HepG2 (cell line): ENCODE measurements at regions not wholly inside any gene's neighbourhood (a gene's known extent, or its start where the extent isn't known, plus 50 kb on each side); places are given as distances from the start of the nearest gene placed in this dataset.

ENCODE experiments used
- ATAC-seq: fragments of 200-7000 bp; cut with Tn5 transposase; 3 replicates; pipeline ENCODE4 v1.9.1; 2020; ENCODE audit warnings: mild to moderate bottlenecking, moderate library complexity
- BruUV-seq: library from RNA; stranded (reverse); fragments of 400-500 nt; replicated peaks from 2 replicates; lab custom pipeline; 2021; lab: Mats Ljungman, UMichigan
- CTCF ChIA-PET: fragments of 300-600 bp; formaldehyde crosslinking; extraction: SDS; loops from one replicate; lab custom pipeline; 2021; ENCODE audit warnings: low total read pairs, inconsistent platforms, low intra/inter-chr PET ratio; lab: Yijun Ruan, JAX
- POLR2A ChIA-PET: fragments of 350-600 bp; sonication (Branson Sonifier 250); formaldehyde crosslinking; loops from one replicate; lab custom pipeline; 2020; ENCODE audit warnings: antibody characterized with exemption, inconsistent platforms; lab: Yijun Ruan, JAX
- DNase-seq: peaks from one replicate; pipeline ENCODE4 v3.0.0-alpha.2; 2015; ENCODE audit warnings: low spot score
- FAIRE-seq: peaks from 3 replicates; lab custom pipeline; 2011; peaks lifted over from hg19 to GRCh38; lab: Jason Lieb, UNC
- H2AFZ ChIP-seq: one replicate; pipeline ENCODE4 v1.6.1; 2011; ENCODE audit warnings: low read length, inconsistent platforms
- H3K27ac ChIP-seq: fragments of 300-600 bp; 3 replicates; pipeline ENCODE4 v1.8.0; 2011; ENCODE audit warnings: mixed run types, mild to moderate bottlenecking, mixed read lengths, low read length, inconsistent platforms; ENCODE audit not compliant: insufficient read depth; ENCODE audit errors: extremely low read length
- H3K27me3 ChIP-seq, 2 experiments: fragments of 200-600 bp in 1 of 2; 2 replicates in 1 of 2; 3 replicates in 1 of 2; pipeline versions ENCODE4 v1.6.0 to v1.8.0; 2011; ENCODE audit warnings: low read length in 2 of 2, mild to moderate bottlenecking in 2 of 2, moderate library complexity in 2 of 2, inconsistent platforms in 1 of 2; ENCODE audit not compliant: insufficient read depth in 2 of 2, control insufficient read depth in 1 of 2
- H3K36me3 ChIP-seq, 2 experiments: fragments of 200-600 bp in 1 of 2; replicated peaks in 1 of 2; 2 replicates in 1 of 2; 3 replicates in 1 of 2; pipeline versions ENCODE4 v1.5.1 to v1.8.0; 2011; ENCODE audit warnings: low read length in 2 of 2, inconsistent platforms in 1 of 2; ENCODE audit not compliant: insufficient read depth in 2 of 2, control insufficient read depth in 1 of 2
- H3K4me1 ChIP-seq: 2 replicates; pipeline ENCODE4 v1.5.1; 2012; ENCODE audit warnings: low read length, inconsistent platforms; ENCODE audit not compliant: insufficient read depth
- H3K4me2 ChIP-seq: 2 replicates; pipeline ENCODE4 v1.6.0; 2011; ENCODE audit warnings: low read depth, low read length, inconsistent platforms
- H3K4me3 ChIP-seq, 3 experiments: fragments of 200-600 bp in 1 of 3; sonication (generic), shearing (Covaris generic) in 1 of 3; replicated peaks in 1 of 3; 2 replicates each; pipeline ENCODE4 v1.5.1; 2011 to 2016; ENCODE audit warnings: low read length in 3 of 3, inconsistent platforms in 2 of 3, low read depth in 2 of 3, mild to moderate bottlenecking in 2 of 3, control low read depth in 1 of 3, mixed read lengths in 1 of 3; ENCODE audit not compliant: insufficient read depth in 1 of 3
- H3K79me2 ChIP-seq: one replicate; pipeline ENCODE4 v1.6.1; 2011; ENCODE audit warnings: low read length, inconsistent platforms; ENCODE audit not compliant: insufficient read depth
- H3K9ac ChIP-seq: 2 replicates; pipeline ENCODE4 v1.6.0; 2011; ENCODE audit warnings: mild to moderate bottlenecking, low read depth, low read length, inconsistent platforms; ENCODE audit not compliant: insufficient read depth
- H3K9me3 ChIP-seq: 2 replicates; pipeline ENCODE4 v1.5.1; 2012; ENCODE audit warnings: mild to moderate bottlenecking, low read length
- H4K20me1 ChIP-seq: 2 replicates; pipeline ENCODE4 v1.6.0; 2011; ENCODE audit warnings: inconsistent platforms, mild to moderate bottlenecking, low read length, moderate library complexity; ENCODE audit not compliant: insufficient read depth
- GABPA ChIP-seq, 2 experiments: IDR thresholded peaks; 2 replicates each; pipeline ENCODE4 v1.6.1; 2011 to 2016; ENCODE audit warnings: low read depth in 2 of 2, low read length in 1 of 2, missing biosample characterization in 1 of 2, missing genetic modification characterization in 1 of 2
- MATR3 ChIP-seq: sonication (generic); formaldehyde crosslinking; IDR thresholded peaks from 2 replicates; pipeline ENCODE4 v1.4.0; 2020; ENCODE audit warnings: missing genetic modification reagents
- PTBP1 ChIP-seq: fragments of 200-400 bp; formaldehyde crosslinking; IDR thresholded peaks from 2 replicates; pipeline ENCODE4 v1.6.1; 2018; ENCODE audit warnings: low read length, low read depth; ENCODE audit not compliant: poor library complexity, severe bottlenecking
- RCOR2 ChIP-seq: IDR thresholded peaks from 2 replicates; pipeline ENCODE4 v1.6.1; 2016; ENCODE audit warnings: missing biosample characterization, missing genetic modification reagents
- ZBTB4 ChIP-seq: sonication (generic); formaldehyde crosslinking; IDR thresholded peaks from 2 replicates; pipeline ENCODE4 v1.4.0; 2020; ENCODE audit warnings: missing genetic modification reagents, mild to moderate bottlenecking, borderline replicate concordance
- in situ Hi-C: cut with HindIII; loops from 2 replicates; pipeline ENCODE4 v1.10.0; 2017; ENCODE audit warnings: low pct_unique_long_range_greater_than_20kb; ENCODE audit not compliant: extremely low pct_ligation_motif_present
- intact Hi-C: fragments of 100-400 bp; cut with micrococcal nuclease; formaldehyde crosslinking; loops from one replicate; pipeline ENCODE4 v1.10.0; 2022; ENCODE audit not compliant: unreplicated experiment
- TF ChIP-seq, protein P1 (sequence below): sonication (generic); formaldehyde crosslinking; IDR thresholded peaks from 2 replicates; pipeline ENCODE4 v1.8.1; 2023; ENCODE audit warnings: mild to moderate bottlenecking, inconsistent platforms, moderate library complexity, missing genetic modification reagents, borderline replicate concordance
- TF ChIP-seq, protein P2 (sequence below): sonication (generic); formaldehyde crosslinking; IDR thresholded peaks from 2 replicates; pipeline ENCODE4 v1.8.1; 2023; ENCODE audit warnings: missing genetic modification reagents, mild to moderate bottlenecking, borderline replicate concordance
- TF ChIP-seq, protein P3 (sequence below): sonication (generic); formaldehyde crosslinking; IDR thresholded peaks from 2 replicates; pipeline ENCODE4 v1.4.0; 2020; ENCODE audit warnings: missing genetic modification reagents

- FAIRE-seq (no peak), DNase-seq (no peak), ATAC-seq (no peak)
- Histone ChIP-seq H3K79me2 (no peaks in the 10 kb centered on the region), H3K4me1 (no peaks in the 10 kb centered on the region), H3K27ac (no peak overlapping the region), H3K4me2 (no peak overlapping the region), H3K36me3 (no peaks in the 10 kb centered on the region), H3K9me3 (no peaks in the 10 kb centered on the region; the same call in 1 of the 2 replicates), H4K20me1 (no peaks in the 10 kb centered on the region), H2AFZ (no peak overlapping the region), H3K27me3 (no peaks in the 10 kb centered on the region), H3K4me3 (no peak overlapping the region), H3K9ac (no peak overlapping the region)
- in situ Hi-C loops = no loop called here
- POLR2A ChIA-PET = no interaction called here
- TF ChIP-seq RCOR2 (no peak), ZBTB4 (no peak), GABPA (IDR thresholded peaks at IDR 0.05; ENCODE audit: low read depth, low read length) (no peak), GABPA (CRISPR knock-in tag; IDR thresholded peaks at IDR 0.05; ENCODE audit: low read depth) (no peak), PTBP1 (no peak), MATR3 (CRISPR knock-in tag) (no peak)
- TF ChIP-seq, protein P1, sequence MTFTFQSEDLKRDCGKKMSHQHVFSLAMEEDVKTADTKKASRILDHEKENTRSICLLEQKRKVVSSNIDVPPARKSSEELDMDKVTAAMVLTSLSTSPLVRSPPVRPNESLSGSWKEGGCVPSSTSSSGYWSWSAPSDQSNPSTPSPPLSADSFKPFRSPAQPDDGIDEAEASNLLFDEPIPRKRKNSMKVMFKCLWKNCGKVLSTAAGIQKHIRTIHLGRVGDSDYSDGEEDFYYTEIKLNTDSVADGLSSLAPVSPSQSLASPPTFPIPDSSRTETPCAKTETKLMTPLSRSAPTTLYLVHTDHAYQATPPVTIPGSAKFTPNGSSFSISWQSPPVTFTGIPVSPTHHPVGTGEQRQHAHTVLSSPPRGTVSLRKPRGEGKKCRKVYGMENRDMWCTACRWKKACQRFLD (CRISPR knock-in tag) = no peak
- TF ChIP-seq, protein P2, sequence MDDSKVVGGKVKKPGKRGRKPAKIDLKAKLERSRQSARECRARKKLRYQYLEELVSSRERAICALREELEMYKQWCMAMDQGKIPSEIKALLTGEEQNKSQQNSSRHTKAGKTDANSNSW (CRISPR knock-in tag) = no peak
- TF ChIP-seq, protein P3, sequence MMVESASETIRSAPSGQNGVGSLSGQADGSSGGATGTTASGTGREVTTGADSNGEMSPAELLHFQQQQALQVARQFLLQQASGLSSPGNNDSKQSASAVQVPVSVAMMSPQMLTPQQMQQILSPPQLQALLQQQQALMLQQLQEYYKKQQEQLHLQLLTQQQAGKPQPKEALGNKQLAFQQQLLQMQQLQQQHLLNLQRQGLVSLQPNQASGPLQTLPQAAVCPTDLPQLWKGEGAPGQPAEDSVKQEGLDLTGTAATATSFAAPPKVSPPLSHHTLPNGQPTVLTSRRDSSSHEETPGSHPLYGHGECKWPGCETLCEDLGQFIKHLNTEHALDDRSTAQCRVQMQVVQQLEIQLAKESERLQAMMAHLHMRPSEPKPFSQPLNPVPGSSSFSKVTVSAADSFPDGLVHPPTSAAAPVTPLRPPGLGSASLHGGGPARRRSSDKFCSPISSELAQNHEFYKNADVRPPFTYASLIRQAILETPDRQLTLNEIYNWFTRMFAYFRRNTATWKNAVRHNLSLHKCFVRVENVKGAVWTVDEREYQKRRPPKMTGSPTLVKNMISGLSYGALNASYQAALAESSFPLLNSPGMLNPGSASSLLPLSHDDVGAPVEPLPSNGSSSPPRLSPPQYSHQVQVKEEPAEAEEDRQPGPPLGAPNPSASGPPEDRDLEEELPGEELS (CRISPR knock-in tag) = no peak
- CTCF ChIA-PET = no interaction called here
- intact Hi-C loops = no loop called here
- BruUV-seq = no TSS peak
Measured at GRCh38 chr14:66306101-66306500, 180.1 kb upstream of the CCDC196 start.
